ENCODE measurements at regions not wholly inside any gene's neighbourhood (a gene's known extent, or its start where the extent isn't known, plus 50 kb on each side); places are given as distances from the start of the nearest gene placed in this dataset.

- TF ChIP-seq ZBTB20 (CRISPR knock-in tag; IDR thresholded peaks at IDR 0.05; ENCODE audit: borderline replicate concordance, low read depth) (no peak), CENPX (CRISPR knock-in tag; IDR thresholded peaks at IDR 0.05) (no peak), E2F2 (CRISPR knock-in tag; IDR thresholded peaks at IDR 0.05; ENCODE audit: borderline replicate concordance) (no peak), ZNF274 (CRISPR knock-in tag; IDR thresholded peaks at IDR 0.05) (no peak), ZNF709 (CRISPR knock-in tag; IDR thresholded peaks at IDR 0.05) (no peak), GMEB1 (CRISPR knock-in tag; IDR thresholded peaks at IDR 0.05; ENCODE audit: borderline replicate concordance) (no peak), PHF5A (CRISPR knock-in tag; IDR thresholded peaks at IDR 0.05; ENCODE audit: low read depth, unreplicated experiment) (no peak), ZNF510 (CRISPR knock-in tag; IDR thresholded peaks at IDR 0.05; ENCODE audit: low read depth) (no peak), ISX (CRISPR knock-in tag; conservative IDR thresholded peaks at IDR 0.05) (no peak)
These were observed 110.0 kb upstream of the TUT7 start (continued) for GRCh38 chr9:86464242-86464641.

- peaks cover 2 to 3% of the 10 kb centered on the region in 2 experiments; a peak in 2 of 5 replicates for H3K27me3 ChIP-seq (ENCODE audit: control insufficient read depth in 1 of 2, insufficient read depth in 2 of 2, low read length in 2 of 2)
- no peaks in the 10 kb centered on the region for H3K4me1 ChIP-seq (ENCODE audit: insufficient read depth, low read length)
- no peak overlapping the region for H3K9ac ChIP-seq (ENCODE audit: insufficient read depth, low read depth, low read length)
- ChIA-PET CTCF (ENCODE audit: low intra/inter-chr PET ratio, low total read pairs) (no interaction called here), POLR2A (no interaction called here)
- no peak overlapping the region for H3K4me3 ChIP-seq (replicated peaks in 1 of 3; ENCODE audit: insufficient read depth in 1 of 3, low read depth in 2 of 3, low read length in 3 of 3)
- H3K79me2 ChIP-seq (ENCODE audit: insufficient read depth, low read length), result no peaks in the 10 kb centered on the region
- no TSS peak for BruUV-seq (replicated peaks)
- no peaks in the 10 kb centered on the region for H4K20me1 ChIP-seq (ENCODE audit: insufficient read depth, low read length)
- no peak overlapping the region for H3K27ac ChIP-seq (ENCODE audit: extremely low read length, insufficient read depth, low read length)
- DNase-seq (ENCODE audit: low spot score) (no peak), FAIRE-seq (no peak), ATAC-seq (no peak)
- in situ Hi-C loops (cut with HindIII; ENCODE audit: extremely low pct_ligation_motif_present, low pct_unique_long_range_greater_than_20kb), result no loop called here
- H3K9me3 ChIP-seq (ENCODE audit: low read length), result no peaks in the 10 kb centered on the region
- no peak overlapping the region for H3K4me2 ChIP-seq (ENCODE audit: low read depth, low read length)
- 27% methylated on average over 11 of the region's 11 CpGs for WGBS (ENCODE audit: low lambda C conversion rate)
- no peak overlapping the region for H2AFZ ChIP-seq (ENCODE audit: low read length)
- no peaks in the 10 kb centered on the region for H3K36me3 ChIP-seq (replicated peaks in 1 of 2; ENCODE audit: control insufficient read depth in 1 of 2, insufficient read depth in 2 of 2, low read length in 2 of 2)
- TF ChIP-seq THYN1 (CRISPR knock-in tag; IDR thresholded peaks at IDR 0.05; ENCODE audit: borderline replicate concordance, low read depth), result no peak
- TF ChIP-seq RBM39 (IDR thresholded peaks at IDR 0.05; ENCODE audit: low read depth, low read length, poor library complexity, severe bottlenecking), result no peak
- TF ChIP-seq MLX (CRISPR knock-in tag; IDR thresholded peaks at IDR 0.05), result no peak
- TF ChIP-seq ZNF432 (CRISPR knock-in tag; IDR thresholded peaks at IDR 0.05; ENCODE audit: borderline replicate concordance), result no peak
- TF ChIP-seq NFYC (CRISPR knock-in tag; IDR thresholded peaks at IDR 0.05), result no peak
- TF ChIP-seq PAWR (CRISPR knock-in tag; IDR thresholded peaks at IDR 0.05; ENCODE audit: borderline replicate concordance), result no peak
- intact Hi-C loops (cut with micrococcal nuclease; ENCODE audit: unreplicated experiment), result no loop called here
These were observed 106.2 kb upstream of the TUT7 start for GRCh38 chr9:86460216-86461002.

Data from HepG2 (cell line).